ENCODE measurements at regions not wholly inside any gene's neighbourhood (a gene's known extent, or its start where the extent isn't known, plus 50 kb on each side); places are given as distances from the start of the nearest gene placed in this dataset.
"Not testable (repeated sequence)": the region's sequence is repeated elsewhere in the genome, so short reads cannot be mapped to it uniquely, and the experiment has no call there.

DNA sequence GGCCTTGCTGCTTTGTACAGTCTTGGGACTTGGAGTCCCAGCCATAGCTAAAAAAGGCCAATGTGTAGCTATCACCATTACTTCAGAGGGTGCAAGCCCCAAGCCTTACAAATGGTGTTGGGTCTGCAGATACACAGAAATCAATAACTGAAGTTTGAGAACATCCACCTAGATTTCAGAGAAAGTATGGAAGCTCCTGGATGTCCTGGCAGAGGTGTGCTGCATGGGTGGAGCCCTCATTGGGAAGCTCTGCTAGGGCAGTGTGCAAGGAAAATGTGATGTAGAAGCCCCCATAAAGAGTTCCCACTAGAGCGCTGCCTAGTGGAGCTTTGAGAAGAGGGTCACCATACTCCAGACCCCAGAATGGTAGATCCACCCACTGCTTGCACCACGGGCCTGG is 626.7 kb upstream of the COX7C start:
- Histone ChIP-seq H2AFZ (ENCODE audit: low read length) (no peak overlapping the region), H3K36me3 (ENCODE audit: insufficient read depth, low read length) (no peaks in the 10 kb centered on the region), H3K79me2 (ENCODE audit: insufficient read depth, low read length) (no peaks in the 10 kb centered on the region), H3K9me3 (ENCODE audit: insufficient read depth, low read depth, low read length) (peaks cover 5% of the 10 kb centered on the region; the same call in 1 of the 2 replicates), H3K9ac (ENCODE audit: low read depth, low read length, poor library complexity, severe bottlenecking) (no peak overlapping the region), H3K4me2 (ENCODE audit: low read depth, low read length, poor library complexity, severe bottlenecking) (no peak overlapping the region), H3K4me3 (ENCODE audit: low read length, poor library complexity, severe bottlenecking) (no peak overlapping the region), H3F3A (ENCODE audit: low read depth) (no peaks in the 10 kb centered on the region), H3K4me1 (ENCODE audit: insufficient read depth, low read length, poor library complexity, severe bottlenecking) (no peaks in the 10 kb centered on the region), H3K27me3 (ENCODE audit: insufficient read depth, low read length, poor library complexity, severe bottlenecking) (no peaks in the 10 kb centered on the region), H3K9me2 (replicated peaks; ENCODE audit: low read depth, low read length) (no peaks in the 10 kb centered on the region), H4K20me1 (ENCODE audit: insufficient read depth, low read length, poor library complexity, severe bottlenecking) (no peaks in the 10 kb centered on the region)
- TF ChIP-seq CTCF (conservative IDR thresholded peaks at IDR 0.05; ENCODE audit: low read length) = no peak
- no peak for TF ChIP-seq EZH2phosphoT487 (IDR thresholded peaks at IDR 0.05; ENCODE audit: borderline replicate concordance)

DNA sequence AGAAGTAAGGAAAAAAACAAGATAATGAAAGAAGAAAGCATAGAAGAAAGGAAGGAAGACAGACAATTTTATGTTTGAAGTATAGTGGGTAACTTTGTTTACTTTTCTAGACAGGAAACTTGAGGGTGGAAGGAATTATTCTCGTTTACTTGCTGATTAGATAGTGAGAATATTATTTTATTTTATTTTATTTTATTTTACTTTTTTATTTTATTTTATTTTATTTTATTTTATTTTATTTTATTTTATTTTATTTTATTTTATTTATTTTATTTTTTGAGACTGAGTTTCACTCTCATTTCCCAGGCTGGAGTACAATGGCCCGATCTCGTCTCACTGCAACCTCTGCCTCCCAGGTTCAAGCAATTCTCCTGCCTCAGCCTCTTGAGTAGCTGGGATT is 623.1 kb upstream of the COX7C start:
- H3K9me2 ChIP-seq (replicated peaks; ENCODE audit: low read depth, low read length); H4K20me1 ChIP-seq (ENCODE audit: insufficient read depth, low read length, poor library complexity, severe bottlenecking); H3K9ac ChIP-seq (ENCODE audit: low read depth, low read length, poor library complexity, severe bottlenecking); H3K27me3 ChIP-seq (ENCODE audit: insufficient read depth, low read length, poor library complexity, severe bottlenecking); H3K4me2 ChIP-seq (ENCODE audit: low read depth, low read length, poor library complexity, severe bottlenecking); H3K79me2 ChIP-seq (ENCODE audit: insufficient read depth, low read length); H3F3A ChIP-seq (ENCODE audit: low read depth); H2AFZ ChIP-seq (ENCODE audit: low read length); H3K9me3 ChIP-seq (ENCODE audit: insufficient read depth, low read depth, low read length); H3K4me3 ChIP-seq (ENCODE audit: low read length, poor library complexity, severe bottlenecking); H3K4me1 ChIP-seq (ENCODE audit: insufficient read depth, low read length, poor library complexity, severe bottlenecking); H3K36me3 ChIP-seq (ENCODE audit: insufficient read depth, low read length): not testable (repeated sequence)

DNA sequence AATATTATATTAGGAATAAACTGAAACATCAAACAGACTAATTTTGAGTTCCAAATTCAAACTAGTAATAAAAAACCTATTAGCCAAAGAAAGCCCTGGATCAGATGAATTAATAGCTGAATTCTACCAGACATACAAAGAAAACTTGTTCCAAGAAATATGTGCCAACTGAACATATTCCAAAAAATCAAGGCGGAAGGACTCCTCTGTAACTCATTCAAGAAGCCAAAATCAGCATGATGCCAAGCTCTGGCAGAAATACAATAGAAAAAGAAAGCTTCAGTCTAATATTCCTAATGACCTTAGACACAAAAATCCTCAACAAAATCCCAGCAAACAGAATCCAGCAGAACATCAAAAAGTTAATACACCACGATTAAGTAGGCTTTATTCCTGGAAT is 619.1 kb upstream of the COX7C start:
- no peaks in the 10 kb centered on the region for H3K27me3 ChIP-seq (ENCODE audit: insufficient read depth, low read length, poor library complexity, severe bottlenecking)
- no peaks in the 10 kb centered on the region for H3K9me3 ChIP-seq (ENCODE audit: insufficient read depth, low read depth, low read length)
- no peak overlapping the region for H3K9ac ChIP-seq (ENCODE audit: low read depth, low read length, poor library complexity, severe bottlenecking)
- H2AFZ ChIP-seq (ENCODE audit: low read length) = no peak overlapping the region
- H4K20me1 ChIP-seq (ENCODE audit: insufficient read depth, low read length, poor library complexity, severe bottlenecking) = no peaks in the 10 kb centered on the region
- no peaks in the 10 kb centered on the region for H3K79me2 ChIP-seq (ENCODE audit: insufficient read depth, low read length)
- H3F3A ChIP-seq (ENCODE audit: low read depth) = no peaks in the 10 kb centered on the region
- H3K36me3 ChIP-seq (ENCODE audit: insufficient read depth, low read length) = no peaks in the 10 kb centered on the region
- TF ChIP-seq EZH2phosphoT487 (IDR thresholded peaks at IDR 0.05; ENCODE audit: borderline replicate concordance) (no peak), CTCF (conservative IDR thresholded peaks at IDR 0.05; ENCODE audit: low read length) (no peak)
- no peak overlapping the region for H3K4me2 ChIP-seq (ENCODE audit: low read depth, low read length, poor library complexity, severe bottlenecking)
- H3K4me3 ChIP-seq (ENCODE audit: low read length, poor library complexity, severe bottlenecking) = no peak overlapping the region
- no peaks in the 10 kb centered on the region for H3K4me1 ChIP-seq (ENCODE audit: insufficient read depth, low read length, poor library complexity, severe bottlenecking)
- H3K9me2 ChIP-seq (replicated peaks; ENCODE audit: low read depth, low read length) = no peaks in the 10 kb centered on the region

DNA sequence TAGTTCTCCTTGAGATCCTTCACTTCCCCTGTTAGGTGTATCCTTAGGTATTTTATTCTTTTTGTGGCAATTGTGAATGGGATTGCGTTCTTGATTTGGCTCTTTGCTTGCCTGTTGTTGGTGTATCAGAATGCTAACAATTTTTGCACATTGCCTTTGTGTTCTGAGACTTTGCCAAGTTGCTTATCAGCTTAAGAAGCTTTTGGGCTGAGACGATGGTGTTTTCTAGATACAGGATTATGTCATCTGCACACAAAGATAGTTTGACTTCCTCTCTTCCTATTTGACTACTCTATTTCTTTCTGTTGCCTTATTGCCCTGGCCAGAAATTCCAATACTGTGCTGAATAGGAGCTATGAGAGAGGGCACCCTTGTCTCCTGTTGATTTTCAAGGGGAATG is 609.4 kb upstream of the COX7C start:
- H3K79me2 ChIP-seq (ENCODE audit: insufficient read depth, low read length) = no peaks in the 10 kb centered on the region
- H3K4me3 ChIP-seq (ENCODE audit: low read length, poor library complexity, severe bottlenecking) = no peak overlapping the region
- H3K9ac ChIP-seq (ENCODE audit: low read depth, low read length, poor library complexity, severe bottlenecking) = no peak overlapping the region
- no peak for TF ChIP-seq CTCF (conservative IDR thresholded peaks at IDR 0.05; ENCODE audit: low read length)
- TF ChIP-seq EZH2phosphoT487 (IDR thresholded peaks at IDR 0.05; ENCODE audit: borderline replicate concordance) = no peak
- H4K20me1 ChIP-seq (ENCODE audit: insufficient read depth, low read length, poor library complexity, severe bottlenecking) = no peaks in the 10 kb centered on the region
- no peaks in the 10 kb centered on the region for H3K36me3 ChIP-seq (ENCODE audit: insufficient read depth, low read length)
- no peaks in the 10 kb centered on the region for H3K4me1 ChIP-seq (ENCODE audit: insufficient read depth, low read length, poor library complexity, severe bottlenecking)
- H3F3A ChIP-seq (ENCODE audit: low read depth) = no peaks in the 10 kb centered on the region
- H3K27me3 ChIP-seq (ENCODE audit: insufficient read depth, low read length, poor library complexity, severe bottlenecking) = no peaks in the 10 kb centered on the region
- no peak overlapping the region for H3K4me2 ChIP-seq (ENCODE audit: low read depth, low read length, poor library complexity, severe bottlenecking)
- no peaks in the 10 kb centered on the region for H3K9me2 ChIP-seq (replicated peaks; ENCODE audit: low read depth, low read length)
- H3K9me3 ChIP-seq (ENCODE audit: insufficient read depth, low read depth, low read length) = no peaks in the 10 kb centered on the region
- H2AFZ ChIP-seq (ENCODE audit: low read length) = no peak overlapping the region

All from Loucy (cell line).